ENCODE measurements at regions not wholly inside any gene's neighbourhood (a gene's known extent, or its start where the extent isn't known, plus 50 kb on each side); places are given as distances from the start of the nearest gene placed in this dataset.

- TF ChIP-seq MXI1 (conservative IDR thresholded peaks at IDR 0.05; ENCODE audit: poor library complexity, severe bottlenecking): no peak
- TF ChIP-seq, protein P1, sequence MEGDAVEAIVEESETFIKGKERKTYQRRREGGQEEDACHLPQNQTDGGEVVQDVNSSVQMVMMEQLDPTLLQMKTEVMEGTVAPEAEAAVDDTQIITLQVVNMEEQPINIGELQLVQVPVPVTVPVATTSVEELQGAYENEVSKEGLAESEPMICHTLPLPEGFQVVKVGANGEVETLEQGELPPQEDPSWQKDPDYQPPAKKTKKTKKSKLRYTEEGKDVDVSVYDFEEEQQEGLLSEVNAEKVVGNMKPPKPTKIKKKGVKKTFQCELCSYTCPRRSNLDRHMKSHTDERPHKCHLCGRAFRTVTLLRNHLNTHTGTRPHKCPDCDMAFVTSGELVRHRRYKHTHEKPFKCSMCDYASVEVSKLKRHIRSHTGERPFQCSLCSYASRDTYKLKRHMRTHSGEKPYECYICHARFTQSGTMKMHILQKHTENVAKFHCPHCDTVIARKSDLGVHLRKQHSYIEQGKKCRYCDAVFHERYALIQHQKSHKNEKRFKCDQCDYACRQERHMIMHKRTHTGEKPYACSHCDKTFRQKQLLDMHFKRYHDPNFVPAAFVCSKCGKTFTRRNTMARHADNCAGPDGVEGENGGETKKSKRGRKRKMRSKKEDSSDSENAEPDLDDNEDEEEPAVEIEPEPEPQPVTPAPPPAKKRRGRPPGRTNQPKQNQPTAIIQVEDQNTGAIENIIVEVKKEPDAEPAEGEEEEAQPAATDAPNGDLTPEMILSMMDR (IDR thresholded peaks at IDR 0.05; ENCODE audit: poor library complexity, severe bottlenecking): no peak
- TF ChIP-seq POLR2AphosphoS5 (IDR thresholded peaks at IDR 0.05): no peak
- no peak for TF ChIP-seq RAD21 (conservative IDR thresholded peaks at IDR 0.05)
- no peak for TF ChIP-seq EZH2 (IDR thresholded peaks at IDR 0.05; ENCODE audit: borderline replicate concordance, insufficient read depth, low read length, poor library complexity, severe bottlenecking)
- no peak for TF ChIP-seq REST (IDR thresholded peaks at IDR 0.05; ENCODE audit: borderline replicate concordance)
- no peak for TF ChIP-seq EP300 (conservative IDR thresholded peaks at IDR 0.05; ENCODE audit: poor library complexity, severe bottlenecking)
These were observed 101.8 kb upstream of the BCHE start for GRCh38 chr3:165938986-165939540.

All from neural cell (in vitro differentiated cells).